K562 (cell line): ENCODE measurements at regions not wholly inside any gene's neighbourhood (a gene's known extent, or its start where the extent isn't known, plus 50 kb on each side); places are given as distances from the start of the nearest gene placed in this dataset.

Experiments
- ATAC-seq: fragments of 200-7000 bp; cut with Tn5 transposase; 3 replicates; pipeline ENCODE4 v1.9.1; 2020; ENCODE audit warnings: moderate library complexity
- BruUV-seq: library from RNA; stranded (reverse); fragments of 400-500 nt; replicated peaks from 2 replicates; lab custom pipeline; 2021; lab: Mats Ljungman, UMichigan
- CTCF ChIA-PET: fragments of 300-600 bp; formaldehyde crosslinking; extraction: SDS; loops from one replicate; lab custom pipeline; 2021; ENCODE audit warnings: low intra/inter-chr PET ratio; lab: Yijun Ruan, JAX
- POLR2A ChIA-PET: fragments of 300-600, 350-650 bp; sonication (Branson Sonifier 250); formaldehyde crosslinking; extraction: SDS; loops from one replicate; lab custom pipeline; 2021; ENCODE audit warnings: antibody characterized with exemption, inconsistent platforms; lab: Yijun Ruan, JAX
- DNase-seq, 4 experiments: peaks; one replicate each; pipeline versions ENCODE4 v3.0.0 to v3.0.0-alpha.2; 2011 to 2018; ENCODE audit warnings: low spot score in 3 of 4, mixed read lengths in 3 of 4; ENCODE audit errors: extremely low read depth in 1 of 4
- FAIRE-seq: peaks from 2 replicates; lab custom pipeline; 2011; peaks lifted over from hg19 to GRCh38; lab: Jason Lieb, UNC
- H2AFZ ChIP-seq: 2 replicates; pipeline ENCODE4 v1.6.0; 2011; ENCODE audit warnings: low read depth, low read length, control low read depth, inconsistent platforms
- H3K27ac ChIP-seq: fragments of 200-600 bp; 3 replicates; pipeline ENCODE4 v1.8.0; 2011; ENCODE audit warnings: low read depth, mild to moderate bottlenecking, control low read depth, inconsistent platforms, low read length, moderate library complexity, mixed read lengths; ENCODE audit errors: extremely low read depth
- H3K27me3 ChIP-seq, 2 experiments: fragments of 300-600 bp in 1 of 2; 2 replicates in 1 of 2; 3 replicates in 1 of 2; pipeline versions ENCODE4 v1.6.0 to v1.8.0; 2011; ENCODE audit warnings: inconsistent platforms in 2 of 2, low read length in 2 of 2, mild to moderate bottlenecking in 1 of 2, mixed read lengths in 1 of 2, moderate library complexity in 1 of 2; ENCODE audit not compliant: control insufficient read depth in 2 of 2, insufficient read depth in 2 of 2
- H3K36me3 ChIP-seq: fragments of 300-600 bp; 3 replicates; pipeline ENCODE4 v1.8.0; 2011; ENCODE audit warnings: mild to moderate bottlenecking, low read length, inconsistent platforms; ENCODE audit not compliant: control insufficient read depth, insufficient read depth
- H3K4me1 ChIP-seq, 2 experiments: fragments of 200-600 bp in 1 of 2; replicated peaks in 1 of 2; 2 replicates in 1 of 2; 3 replicates in 1 of 2; pipeline versions ENCODE4 v1.5.1 to v1.8.0; 2011; ENCODE audit warnings: inconsistent platforms in 2 of 2, low read length in 2 of 2, mild to moderate bottlenecking in 1 of 2, mixed read lengths in 1 of 2, moderate library complexity in 1 of 2; ENCODE audit not compliant: control insufficient read depth in 2 of 2, insufficient read depth in 2 of 2
- H3K4me2 ChIP-seq: 2 replicates; pipeline ENCODE4 v1.6.1; 2011; ENCODE audit warnings: low read length, control low read depth, inconsistent platforms, mixed read lengths; ENCODE audit not compliant: insufficient read depth
- H3K4me3 ChIP-seq: fragments of 200-600 bp; sonication (generic), shearing (Covaris generic); 2 replicates; pipeline ENCODE4 v1.5.1; 2016; ENCODE audit warnings: control low read depth, inconsistent platforms
- H3K79me2 ChIP-seq: fragments of 200-600 bp; 3 replicates; pipeline ENCODE4 v1.8.0; 2011; ENCODE audit warnings: low read length, inconsistent platforms; ENCODE audit not compliant: control insufficient read depth, insufficient read depth
- H3K9ac ChIP-seq, 2 experiments: 2 replicates each; pipeline versions ENCODE4 v1.6.0 to v1.6.1; 2011; ENCODE audit warnings: low read depth in 2 of 2, low read length in 2 of 2, control low read depth in 1 of 2, inconsistent platforms in 1 of 2, mild to moderate bottlenecking in 1 of 2, mixed read lengths in 1 of 2; ENCODE audit not compliant: insufficient read depth in 1 of 2
- H3K9me1 ChIP-seq: one replicate; pipeline ENCODE4 v1.6.0; 2011; ENCODE audit warnings: inconsistent platforms, mild to moderate bottlenecking, low read length, moderate library complexity; ENCODE audit not compliant: control insufficient read depth, insufficient read depth
- H3K9me3 ChIP-seq: replicated peaks from 2 replicates; pipeline ENCODE4 v1.5.1; 2011; ENCODE audit warnings: low read depth, low read length, inconsistent platforms; ENCODE audit not compliant: control insufficient read depth, insufficient read depth
- H4K20me1 ChIP-seq: replicated peaks from 2 replicates; pipeline ENCODE4 v1.6.1; 2011; ENCODE audit warnings: low read length, inconsistent platforms, mixed read lengths; ENCODE audit not compliant: control insufficient read depth, insufficient read depth
- ARID1B ChIP-seq: fragments of 450-650 bp; IDR thresholded peaks from 2 replicates; pipeline ENCODE4 v1.6.1; 2016; ENCODE audit warnings: antibody characterized with exemption, mild to moderate bottlenecking, inconsistent platforms
- CBX5 ChIP-seq: IDR thresholded peaks from 2 replicates; pipeline ENCODE4 v1.6.1; 2014; ENCODE audit warnings: low read depth, borderline replicate concordance
- JUN ChIP-seq, 2 experiments: sonication (generic) in 1 of 2; formaldehyde crosslinking in 1 of 2; IDR thresholded peaks; 2 replicates each; pipeline versions ENCODE4 v1.6.1 to v1.8.0; 2012 to 2022; ENCODE audit warnings: borderline replicate concordance in 2 of 2, mild to moderate bottlenecking in 2 of 2, improper control_type of control experiment in 1 of 2, low read depth in 1 of 2, low read length in 1 of 2, missing genetic modification reagents in 1 of 2
- MTA1 ChIP-seq: fragments of 450-650 bp; IDR thresholded peaks from 2 replicates; pipeline ENCODE4 v1.6.1; 2017; ENCODE audit warnings: borderline replicate concordance
- RFX7 ChIP-seq: fragments of 250-450 bp; sonication (Bioruptor Pico); IDR thresholded peaks from 2 replicates; pipeline ENCODE4 v1.5.1; 2021; ENCODE audit warnings: mild to moderate bottlenecking
- SIN3A ChIP-seq, 2 experiments: fragments of 150-350 bp in 1 of 2; IDR thresholded peaks; 2 replicates each; pipeline ENCODE4 v1.6.1; 2011 to 2016; ENCODE audit warnings: borderline replicate concordance in 2 of 2, low read depth in 2 of 2, low read length in 2 of 2, mild to moderate bottlenecking in 2 of 2, moderate library complexity in 2 of 2; ENCODE audit not compliant: control insufficient read depth in 1 of 2
- ZNF436 ChIP-seq: fragments of 250-450, 450-650 bp; sonication (Bioruptor Pico); formaldehyde crosslinking; IDR thresholded peaks from 2 replicates; pipeline ENCODE4 v1.7.0; 2020; ENCODE audit warnings: mild to moderate bottlenecking
- ZNF696 ChIP-seq: fragments of 250-450 bp; sonication (Bioruptor Pico); conservative IDR thresholded peaks from 2 replicates; pipeline ENCODE4 v1.4.0; 2020; ENCODE audit warnings: mild to moderate bottlenecking, moderate library complexity
- WGBS: fragments of 100-300 bp; shearing (Covaris generic); methylation state at CpG from one replicate; pipeline ENCODE4 v1.1.6; 2016; ENCODE audit warnings: low coverage, mixed read lengths; ENCODE audit not compliant: insufficient coverage; ENCODE audit errors: missing lambda C conversion rate; 5-methylcytosine and 5-hydroxymethylcytosine counted together
- in situ Hi-C: fragments of 300-500 bp; cut with MboI; formaldehyde crosslinking; loops from 4 replicates; pipeline ENCODE4 v1.15.0; 2018; ENCODE audit warnings: inconsistent platforms, mixed read lengths
- intact Hi-C: fragments of 100-400 bp; cut with micrococcal nuclease; formaldehyde crosslinking; loops from 2 replicates; pipeline ENCODE4 v1.14.2; 2022

GRCh38 chr2:34294961-34295360, 695.9 kb upstream of the FAM98A start (continued):
- no peak for TF ChIP-seq JUN (IDR thresholded peaks at IDR 0.05; ENCODE audit: borderline replicate concordance, low read depth, low read length)
- no peak for TF ChIP-seq JUN (CRISPR knock-in tag; IDR thresholded peaks at IDR 0.05; ENCODE audit: borderline replicate concordance)
- TF ChIP-seq ARID1B, result no peak
- no peak for TF ChIP-seq ZNF696 (CRISPR knock-in tag)
- TF ChIP-seq, all 486 proteins: peak for 0

GRCh38 chr2:34291076-34291475, 692.0 kb upstream of the FAM98A start:
- ChIA-PET CTCF (no interaction called here), POLR2A (no interaction called here)
- Histone ChIP-seq H3K4me3 (no peak overlapping the region), H3K4me1 (no peaks in the 10 kb centered on the region), H4K20me1 (no peaks in the 10 kb centered on the region), H3K9me3 (no peaks in the 10 kb centered on the region), H2AFZ (no peak overlapping the region), H3K27ac (no peak overlapping the region), H3K4me2 (no peak overlapping the region), H3K9me1 (no peaks in the 10 kb centered on the region), H3K36me3 (no peaks in the 10 kb centered on the region), H3K79me2 (no peaks in the 10 kb centered on the region), H3K9ac (no peak overlapping the region), H3K27me3 (no peaks in the 10 kb centered on the region)
- 0% methylated on average over 1 of the region's 1 CpG for WGBS
- no peak for FAIRE-seq
- in situ Hi-C loops, result no loop called here
- no TSS peak for BruUV-seq
- DNase-seq, result no peak
- no peak for TF ChIP-seq ZNF436 (CRISPR knock-in tag)
- no peak for TF ChIP-seq SIN3A (IDR thresholded peaks at IDR 0.05; ENCODE audit: borderline replicate concordance in 2 of 2, control insufficient read depth in 1 of 2, low read depth in 2 of 2, low read length in 2 of 2)
- TF ChIP-seq MTA1, result no peak
- TF ChIP-seq CBX5, result no peak
- TF ChIP-seq RFX7 (CRISPR knock-in tag), result no peak
- intact Hi-C loops, result no loop called here
- ATAC-seq, result no peak
